NCI-H82 (cell line): ENCODE measurements at regions not wholly inside any gene's neighbourhood (a gene's known extent, or its start where the extent isn't known, plus 50 kb on each side); places are given as distances from the start of the nearest gene placed in this dataset.
"Not testable (repeated sequence)": the region's sequence is repeated elsewhere in the genome, so short reads cannot be mapped to it uniquely, and the experiment has no call there.

Experiments used
- DNase-seq: peaks from one replicate; lab custom pipeline; 2025; lab: John Stamatoyannopoulos, UW

DNA sequence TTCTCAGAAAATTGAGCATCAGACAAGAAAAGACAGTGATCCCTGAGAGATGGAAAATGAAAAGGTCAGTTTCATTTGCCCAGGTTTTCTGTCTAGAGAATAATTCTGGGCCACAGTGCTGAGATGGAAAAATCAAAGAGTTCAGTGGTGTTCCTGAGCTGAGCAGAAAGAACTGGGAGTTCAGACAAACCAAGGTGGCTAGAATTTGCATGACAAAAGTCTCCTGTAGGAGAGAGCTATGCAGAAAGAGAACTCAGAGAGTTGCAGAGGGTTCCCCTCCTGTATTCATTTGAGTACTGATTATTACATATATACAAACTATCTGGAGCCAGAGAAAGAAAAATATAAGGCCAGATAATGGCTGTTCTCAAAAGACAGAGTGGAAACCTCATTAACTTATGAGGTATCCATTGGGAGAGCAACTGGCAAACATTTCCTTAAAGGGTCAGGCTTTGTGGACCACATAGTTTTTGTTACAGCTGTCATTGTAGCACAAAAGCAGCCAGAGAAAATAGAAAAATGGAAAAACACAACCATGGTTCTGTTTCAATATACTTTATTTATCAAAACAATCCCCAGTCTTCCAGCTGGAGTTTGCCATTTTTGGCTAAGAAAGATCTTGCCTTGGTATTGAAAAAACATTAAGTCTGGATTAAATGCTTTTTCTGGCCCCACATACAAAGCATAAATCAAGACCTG lies 1004.1 kb downstream of the TBL1XR1 start:
- DNase-seq: no peak

DNA sequence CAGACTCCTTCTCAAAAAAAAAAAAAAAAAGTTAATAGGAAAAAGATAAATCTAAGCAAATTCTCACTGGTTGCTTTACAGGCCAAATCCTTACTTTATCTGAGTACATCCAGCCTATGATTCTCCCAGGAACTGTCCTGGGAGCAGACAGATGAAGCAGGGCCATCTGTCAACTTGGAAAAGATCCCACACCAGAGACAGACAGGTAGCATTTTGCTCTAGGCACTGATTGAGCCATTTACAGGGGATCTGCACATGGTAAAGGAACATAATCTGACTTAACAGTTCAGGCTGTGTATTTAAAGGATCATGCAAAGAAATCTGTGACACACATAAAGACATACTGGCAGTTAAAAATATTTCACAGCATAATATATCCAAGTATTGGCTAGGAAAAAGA lies 1006.5 kb downstream of the TBL1XR1 start:
- peak; percentile 98 for DNase-seq

DNA sequence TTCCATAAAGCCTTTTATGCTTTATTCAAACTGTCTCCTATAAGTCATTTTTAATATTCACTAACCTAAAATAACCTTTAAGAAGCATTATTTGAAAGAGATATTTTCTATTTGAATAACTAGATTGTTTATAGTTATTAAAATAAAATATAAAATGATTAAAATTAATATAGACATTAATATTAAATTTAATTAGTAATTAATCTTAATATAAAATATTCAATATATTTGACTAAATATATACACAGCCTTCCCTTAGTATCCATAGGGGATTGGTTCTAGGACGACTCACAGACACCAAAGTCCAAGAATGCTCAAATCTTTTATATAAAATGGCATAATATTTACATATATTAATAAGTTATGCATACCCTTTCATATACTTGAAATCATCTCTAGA lies 1014.1 kb downstream of the TBL1XR1 start:
- DNase-seq: no peak

DNA sequence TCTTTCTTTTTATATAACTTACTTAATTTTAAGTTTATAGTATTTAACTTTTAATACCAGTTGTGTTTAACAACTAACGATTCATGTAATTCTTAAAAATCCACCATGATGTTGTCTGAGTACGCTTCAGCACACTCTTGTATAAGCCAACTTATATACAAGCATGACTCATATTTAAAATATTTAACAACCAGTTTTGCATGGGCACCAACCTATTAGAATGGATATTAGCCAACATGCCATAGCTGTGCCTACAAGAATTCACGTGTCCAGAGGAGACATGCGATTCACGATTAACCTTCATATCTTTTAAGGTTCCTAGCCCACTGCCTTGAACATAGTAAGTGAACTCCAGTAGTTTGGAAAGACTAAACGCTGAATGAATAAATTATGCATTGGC lies 1023.2 kb downstream of the TBL1XR1 start:
- DNase-seq: no peak

DNA sequence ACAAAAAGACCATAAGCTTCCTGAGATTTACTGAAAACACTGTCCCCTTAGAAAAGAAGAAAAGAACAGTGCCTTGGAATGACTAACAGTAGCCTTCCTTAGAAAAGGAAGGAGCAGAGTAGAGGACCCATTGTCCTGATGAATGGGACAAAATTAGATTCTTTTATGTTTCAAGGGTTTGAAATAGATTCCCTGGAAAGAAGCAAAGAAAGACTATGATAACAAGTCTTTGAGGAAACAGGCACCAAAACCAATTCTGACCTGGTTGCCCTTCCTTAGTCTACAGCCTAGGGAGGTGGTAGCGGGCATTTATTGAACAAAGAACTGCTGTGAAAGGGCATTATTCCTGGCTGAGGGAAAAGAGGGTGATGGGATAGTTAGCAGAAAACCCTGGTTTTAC lies 1024.8 kb downstream of the TBL1XR1 start:
- no peak for DNase-seq

DNA sequence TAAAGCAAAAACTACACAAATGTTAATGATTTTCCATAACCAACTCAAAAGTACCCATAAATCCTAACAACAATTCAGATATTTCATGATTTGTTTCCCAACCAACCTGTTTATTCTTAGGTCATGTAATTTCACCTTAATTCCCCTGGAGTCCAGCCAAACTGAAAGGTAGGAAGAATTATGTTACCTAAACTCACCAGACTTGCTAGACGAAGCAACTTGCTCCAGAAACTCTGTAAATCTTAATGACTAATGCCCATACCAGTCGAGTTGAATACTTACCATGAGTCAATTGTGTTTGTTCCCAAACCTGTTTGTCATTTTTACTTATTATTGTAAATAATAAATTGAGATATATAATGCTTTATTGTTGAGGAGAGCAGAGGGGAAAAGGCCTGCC lies 1030.0 kb downstream of the TBL1XR1 start:
- no peak for DNase-seq

DNA sequence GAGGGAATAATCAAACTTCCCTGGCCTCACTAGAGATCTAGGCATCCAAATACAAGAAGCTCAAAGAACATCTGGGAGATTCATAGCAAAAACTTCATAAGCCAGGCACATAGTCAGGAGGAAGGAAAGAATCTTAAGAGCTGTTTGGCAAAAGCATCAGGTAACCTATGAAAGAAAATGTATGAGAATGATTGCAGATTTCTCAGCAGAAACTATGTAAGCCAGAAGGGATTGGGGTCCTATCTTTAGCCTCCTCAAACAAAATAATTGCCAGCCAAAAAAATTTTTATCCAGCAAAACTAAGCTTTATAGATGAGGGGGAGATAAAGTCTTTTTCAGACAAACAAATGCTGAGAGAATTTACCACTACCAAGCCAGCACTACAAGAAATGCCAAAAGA lies 1036.3 kb downstream of the TBL1XR1 start:
- DNase-seq: no peak

DNA sequence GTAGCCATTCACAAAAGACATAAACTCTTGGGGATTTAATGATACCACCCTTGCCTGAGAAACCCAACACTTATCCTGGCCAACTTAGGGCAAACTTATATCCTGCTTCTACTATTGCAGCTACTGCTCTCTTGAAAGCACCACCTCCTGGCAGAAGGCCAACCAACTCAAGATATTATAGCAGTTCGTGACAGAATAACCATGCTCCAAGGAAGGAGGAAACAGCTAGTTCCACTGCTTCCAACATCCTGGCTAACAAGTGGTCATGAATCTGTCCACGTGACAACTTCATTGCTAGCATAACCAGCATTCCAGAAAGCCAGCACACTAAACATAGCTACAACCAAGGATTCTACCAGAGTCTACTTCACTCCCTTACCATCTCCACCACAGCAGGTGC lies 1037.5 kb downstream of the TBL1XR1 start:
- DNase-seq: no peak

DNA sequence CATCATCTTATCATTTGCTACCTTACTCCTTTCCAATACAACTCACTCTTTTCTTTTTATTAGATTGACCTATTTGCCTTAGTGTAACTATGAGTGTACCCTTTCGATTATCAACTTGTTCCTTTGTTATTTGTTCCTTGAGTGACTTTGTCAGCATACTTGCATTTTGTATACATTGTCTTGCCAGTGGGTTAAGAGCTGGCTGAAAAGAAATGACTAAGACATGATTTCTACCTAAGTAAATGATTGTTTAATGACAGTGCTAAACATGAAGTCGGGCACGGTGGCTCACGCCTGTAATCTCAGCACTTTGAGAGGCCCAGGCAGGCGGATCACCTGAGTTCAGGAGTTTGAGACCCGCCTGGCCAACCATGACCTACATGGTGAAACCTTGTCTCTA lies 1042.3 kb downstream of the TBL1XR1 start:
- DNase-seq: no peak

DNA sequence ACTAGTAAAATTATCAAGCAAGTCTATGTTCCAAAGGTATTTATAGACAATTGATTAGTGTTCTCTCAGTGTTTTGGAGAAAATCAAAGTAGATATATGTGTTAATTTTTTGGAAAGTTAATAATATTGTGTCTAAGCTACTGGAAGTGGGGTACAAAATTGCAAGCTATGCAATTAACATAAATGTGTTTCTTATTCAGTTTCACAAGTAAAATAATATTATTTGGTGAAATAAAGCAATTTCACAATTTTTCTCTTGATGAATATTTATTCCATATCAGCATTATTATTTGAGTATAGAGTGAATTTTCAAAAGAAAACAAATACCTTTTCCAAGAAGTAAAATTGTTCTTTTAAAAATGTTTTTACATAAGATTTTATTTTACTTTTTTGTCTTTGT lies 1047.7 kb downstream of the TBL1XR1 start:
- no peak for DNase-seq

DNA sequence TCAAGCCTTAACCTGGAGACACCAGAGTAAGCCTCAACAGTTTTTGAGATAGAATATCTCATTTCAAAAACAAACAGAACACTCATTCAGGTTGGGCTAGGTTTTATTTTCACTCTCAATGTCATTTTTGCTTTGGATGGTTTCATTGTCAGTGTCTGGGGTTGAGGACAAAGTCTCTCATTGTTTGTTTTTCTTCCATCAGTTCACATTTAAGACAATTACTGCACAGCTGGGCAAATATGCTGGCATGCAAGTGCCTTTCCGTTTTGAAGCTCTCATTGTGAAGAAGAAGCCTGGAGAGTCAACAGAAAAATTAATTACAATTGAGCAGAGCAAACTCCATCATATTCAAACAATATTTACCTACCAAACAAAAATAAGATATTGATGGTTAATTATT lies 1050.0 kb downstream of the TBL1XR1 start:
- DNase-seq: no peak

DNA sequence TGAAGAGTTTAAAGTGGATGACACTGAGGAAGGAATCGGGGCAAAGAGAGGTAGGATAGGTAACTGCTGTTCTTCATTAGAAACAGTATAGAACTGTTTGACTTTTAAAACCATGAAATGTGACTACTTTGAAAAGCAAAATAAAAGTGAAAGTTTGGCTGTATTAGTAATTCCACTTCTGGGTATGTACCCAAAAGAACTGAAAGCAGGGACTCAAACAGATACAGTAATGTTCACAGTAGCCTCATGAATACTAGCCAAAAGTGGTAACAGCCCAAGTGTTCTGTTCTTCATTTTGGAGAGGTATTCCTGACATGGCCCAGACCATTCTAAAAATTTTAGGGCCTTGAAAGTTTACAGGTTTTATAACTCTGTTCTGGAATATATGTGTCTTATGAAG lies 1055.4 kb downstream of the TBL1XR1 start:
- DNase-seq: no peak

DNA sequence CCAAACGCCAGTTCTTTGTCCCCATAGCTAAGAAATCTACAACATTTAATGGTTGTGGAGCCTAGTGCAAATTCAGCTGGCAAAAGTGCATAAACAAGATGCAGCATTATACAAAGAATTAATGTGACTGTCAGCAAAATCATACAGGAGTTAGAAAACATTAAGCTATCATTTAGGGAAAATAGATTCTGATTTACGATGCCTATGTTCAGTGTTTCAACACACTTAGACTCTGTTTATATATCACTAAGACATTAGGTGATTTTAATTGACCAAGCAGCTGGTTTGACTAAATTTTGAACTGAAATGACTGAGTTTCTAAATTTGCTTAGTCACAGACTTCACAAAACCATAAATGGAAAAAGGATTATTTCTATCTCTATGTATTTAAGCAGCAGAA lies 1076.8 kb downstream of the TBL1XR1 start:
- no peak for DNase-seq

DNA sequence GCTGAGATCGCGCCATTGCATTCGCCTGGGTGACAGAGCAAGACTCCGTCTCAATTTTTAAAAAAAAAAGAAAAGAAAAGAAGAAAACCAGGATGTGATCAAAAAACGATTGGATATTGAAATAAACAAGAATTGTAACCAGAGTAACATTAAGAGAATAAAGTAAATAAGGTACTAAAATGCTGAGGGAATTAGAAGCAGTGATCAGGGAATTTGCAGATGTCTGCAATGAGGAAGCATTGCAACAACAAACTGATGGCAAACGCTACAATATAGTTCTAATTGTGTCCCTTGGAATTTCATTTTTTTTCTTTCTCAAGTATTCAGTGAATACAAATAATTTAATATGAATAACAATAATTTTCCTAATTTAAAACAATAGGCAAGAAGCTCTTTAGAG lies 1077.5 kb downstream of the TBL1XR1 start:
- DNase-seq: no peak

DNA sequence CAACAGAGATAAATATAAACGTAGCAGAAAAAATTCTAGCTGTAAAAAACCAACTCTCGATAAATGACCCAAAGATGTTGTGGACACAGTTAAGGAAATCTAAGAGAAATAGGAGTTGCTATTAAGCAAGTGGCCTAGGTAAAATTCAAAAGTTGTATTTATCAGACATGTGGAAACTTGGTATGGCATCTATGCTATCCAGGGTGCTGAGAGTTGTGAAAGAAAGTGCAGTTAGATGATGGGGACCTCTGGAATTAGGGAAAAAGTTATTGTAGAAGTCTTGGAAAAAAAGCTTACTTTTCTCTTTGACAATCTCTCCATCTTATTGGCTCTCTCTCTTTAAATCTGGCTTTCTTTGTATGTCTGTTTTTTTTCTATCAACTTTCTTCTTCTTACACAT lies 1090.9 kb downstream of the TBL1XR1 start:
- DNase-seq: no peak

DNA sequence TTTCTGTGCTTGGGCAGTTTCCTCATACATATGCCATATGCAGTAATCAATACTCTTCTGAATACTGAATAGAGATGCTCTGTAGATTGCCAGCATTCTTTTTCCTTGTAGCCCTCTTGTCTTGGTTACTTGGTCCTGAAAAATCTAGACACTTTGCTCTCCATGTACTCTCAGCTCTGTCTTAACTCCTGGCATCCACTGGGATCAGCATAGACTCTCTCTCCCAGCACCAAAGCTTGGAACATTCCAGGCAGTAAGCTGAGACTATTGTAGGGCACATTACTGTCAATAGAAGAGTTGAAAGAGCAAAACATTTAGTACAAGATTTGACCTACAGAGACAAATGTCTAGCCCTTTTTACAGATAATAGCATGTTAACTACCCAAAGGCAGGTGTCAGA lies 1100.3 kb downstream of the TBL1XR1 start:
- no peak for DNase-seq

DNA sequence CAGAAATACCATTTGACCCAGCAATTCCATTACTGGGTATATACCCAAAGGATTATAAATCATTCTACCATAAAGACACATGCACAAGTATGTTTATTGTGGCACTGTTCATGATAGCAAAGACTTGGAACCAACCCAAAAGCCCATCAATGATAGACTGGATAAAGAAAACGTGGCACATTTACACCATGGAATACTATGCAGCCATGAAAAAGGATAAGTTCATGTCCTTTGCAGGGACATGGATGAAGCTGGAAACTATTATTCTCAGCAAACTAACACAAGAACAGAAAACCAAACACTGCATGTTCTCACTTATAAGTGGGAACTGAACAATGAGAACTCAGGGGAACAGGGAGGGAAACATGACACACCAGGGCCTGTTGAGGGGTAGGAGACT lies 1103.4 kb downstream of the TBL1XR1 start:
- DNase-seq: not testable (repeated sequence)

DNA sequence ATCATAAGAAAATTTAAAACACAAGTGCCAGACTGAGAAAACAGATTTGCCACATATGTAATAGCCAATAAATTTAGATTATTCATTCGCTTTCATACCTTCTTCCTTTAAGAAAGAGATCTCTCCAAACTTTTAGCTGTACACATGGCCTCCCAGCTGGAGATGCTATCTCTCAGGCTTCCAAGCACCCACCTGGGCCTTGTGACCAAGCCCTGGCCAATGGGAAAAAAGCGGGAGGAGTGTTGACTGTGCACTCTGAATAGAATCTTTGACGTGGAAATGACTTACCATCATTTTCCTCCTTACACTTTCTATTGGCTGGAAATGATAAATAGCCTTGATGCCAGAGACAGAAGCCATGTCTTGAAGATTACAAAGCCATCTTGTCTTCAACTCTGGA lies 1106.6 kb downstream of the TBL1XR1 start:
- DNase-seq: no peak

DNA sequence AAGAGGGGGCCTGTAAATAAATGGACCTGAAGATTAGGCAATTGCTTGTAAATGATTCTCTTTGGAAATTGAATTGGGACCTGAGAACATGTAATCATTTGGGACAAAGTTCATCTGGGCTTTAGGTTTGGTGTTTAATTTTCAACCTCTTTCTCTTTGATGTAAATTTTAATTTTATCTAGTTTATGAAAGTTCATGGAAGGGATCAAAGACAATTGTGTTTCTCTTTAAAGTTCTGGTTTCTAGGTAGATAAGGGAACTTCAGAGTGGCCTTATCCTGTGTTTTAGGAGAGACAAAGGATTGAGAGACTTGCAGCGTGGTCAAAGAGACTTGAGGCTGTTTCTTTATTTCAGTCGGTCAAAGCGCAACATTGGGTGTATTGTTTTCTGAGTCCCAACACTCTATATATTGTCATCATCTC lies 1108.3 kb downstream of the TBL1XR1 start:
- DNase-seq: no peak

DNA sequence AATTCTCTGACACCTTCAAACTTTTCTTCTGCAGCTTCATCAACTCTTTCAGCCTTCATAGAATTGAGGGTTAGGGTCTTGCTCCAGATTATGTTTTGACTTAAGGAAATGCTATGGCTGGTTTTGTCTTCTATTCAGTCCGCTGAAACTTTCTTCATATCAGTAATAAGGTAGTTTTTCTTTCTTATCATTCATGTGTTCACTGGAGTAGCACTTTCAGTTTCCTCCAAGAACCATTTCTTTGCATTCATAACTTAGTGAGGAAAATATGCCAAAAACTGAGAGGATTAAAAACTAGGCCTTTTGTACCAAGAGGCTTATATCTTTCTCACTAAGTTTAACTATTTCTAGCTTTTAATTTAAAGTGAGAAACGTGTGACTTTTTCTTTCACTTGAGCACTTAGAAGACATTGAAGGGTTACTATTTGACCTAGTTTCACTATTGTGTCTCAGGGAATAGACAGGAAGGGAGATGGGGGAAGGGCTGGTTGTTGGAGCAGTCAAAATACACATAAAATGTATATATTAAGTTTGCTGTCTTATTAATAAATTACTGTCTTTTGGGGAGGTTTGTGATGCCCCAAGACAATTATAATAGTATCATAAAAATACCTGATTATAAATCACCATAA lies 1110.1 kb downstream of the TBL1XR1 start:
- DNase-seq: no peak

DNA sequence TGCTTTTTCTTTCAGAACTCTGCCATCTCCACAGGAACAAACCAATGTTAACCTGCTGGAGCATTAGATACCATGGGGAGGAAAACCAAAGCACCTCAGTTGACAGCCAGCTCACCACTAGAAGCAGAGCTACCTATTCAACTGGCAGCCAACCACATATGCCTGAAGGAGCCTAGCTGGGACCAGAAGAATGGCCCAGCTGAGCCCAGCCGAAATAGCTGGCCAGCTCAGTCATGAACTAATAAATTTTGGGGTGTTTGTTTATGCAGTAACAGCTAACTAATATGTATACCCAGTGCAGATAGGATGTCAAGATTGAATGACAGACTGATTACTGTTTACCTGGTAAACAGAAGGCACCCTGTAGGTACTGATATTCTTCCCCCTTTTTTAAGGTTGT lies 1117.5 kb downstream of the TBL1XR1 start:
- no peak for DNase-seq

DNA sequence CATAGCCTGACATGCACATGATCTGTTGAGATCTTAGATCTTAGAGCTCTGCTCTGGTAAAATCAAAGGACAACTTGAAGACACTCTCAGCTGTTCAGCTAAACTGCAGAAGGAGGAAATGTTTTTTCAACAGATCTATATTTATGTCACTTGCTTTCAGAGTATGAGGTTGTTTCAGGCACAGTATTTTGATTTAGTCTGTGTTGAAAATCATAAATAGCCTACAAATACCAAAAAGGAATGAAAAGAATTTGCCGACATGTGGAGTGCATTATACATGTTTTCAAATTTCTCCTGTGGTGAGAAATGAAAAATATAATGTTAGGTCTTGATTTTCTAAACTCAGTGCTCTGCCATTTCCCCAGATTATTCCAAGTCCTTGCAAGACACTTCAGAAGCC lies 1118.4 kb downstream of the TBL1XR1 start:
- no peak for DNase-seq

DNA sequence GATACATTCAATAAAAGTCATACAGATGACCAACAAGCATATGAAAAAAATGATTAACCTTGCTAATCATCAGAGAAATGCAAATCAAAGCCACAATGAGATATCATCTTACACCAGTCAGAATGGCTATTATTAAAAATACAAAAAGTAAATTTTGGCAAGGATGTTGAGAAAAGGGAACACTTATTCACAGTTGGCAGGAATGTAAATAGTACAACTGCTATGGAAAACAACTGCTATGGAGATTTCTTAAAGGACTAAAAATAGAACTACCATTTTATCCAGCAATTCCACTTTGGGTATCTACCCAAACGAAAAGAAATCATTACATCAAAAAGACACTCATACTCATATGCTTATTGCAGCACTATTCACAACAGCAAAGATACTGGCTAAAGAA lies 1121.8 kb downstream of the TBL1XR1 start:
- DNase-seq: no peak

DNA sequence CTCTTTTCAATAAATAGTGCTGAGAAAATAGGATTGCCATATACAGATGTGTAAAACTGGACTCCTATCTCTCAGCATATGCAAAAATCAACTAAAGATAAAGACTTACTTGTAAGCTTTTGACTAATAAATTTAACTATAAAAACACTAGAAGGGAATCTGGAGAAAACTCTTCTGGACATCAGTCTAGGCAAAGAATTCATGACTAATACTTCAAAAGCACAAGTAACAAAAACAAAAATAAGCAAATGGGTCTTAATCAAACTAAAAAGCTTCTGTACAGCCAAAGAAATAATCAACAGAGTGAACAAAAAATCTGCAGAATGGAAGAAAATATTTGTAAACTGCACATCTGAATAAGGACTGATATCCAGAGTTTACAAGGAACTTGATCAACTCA lies 1122.2 kb downstream of the TBL1XR1 start:
- no peak for DNase-seq
